ENCODE measurements at regions not wholly inside any gene's neighbourhood (a gene's known extent, or its start where the extent isn't known, plus 50 kb on each side); places are given as distances from the start of the nearest gene placed in this dataset.
A peak's percentile ranks its signal among the peaks of the same experiment; 100 is the strongest.

- Histone ChIP-seq H3K27me3 (ENCODE audit: control insufficient read depth in 2 of 2, insufficient read depth in 2 of 2, low read length in 2 of 2) (no peaks in the 10 kb centered on the region), H3K79me2 (ENCODE audit: control insufficient read depth, insufficient read depth, low read length) (no peaks in the 10 kb centered on the region), H3K9me3 (replicated peaks; ENCODE audit: control insufficient read depth, insufficient read depth, low read depth, low read length) (peaks cover 3% of the 10 kb centered on the region; the same call in 1 of the 2 replicates), H3K9me1 (ENCODE audit: control insufficient read depth, insufficient read depth, low read length) (no peaks in the 10 kb centered on the region), H3K36me3 (ENCODE audit: control insufficient read depth, insufficient read depth, low read length) (no peaks in the 10 kb centered on the region), H3K4me3 (no peak overlapping the region), H3K27ac (ENCODE audit: extremely low read depth, low read depth, low read length) (no peak overlapping the region), H3K4me2 (ENCODE audit: insufficient read depth, low read length) (no peak overlapping the region), H4K20me1 (replicated peaks; ENCODE audit: control insufficient read depth, insufficient read depth, low read length) (no peaks in the 10 kb centered on the region), H3K9ac (ENCODE audit: insufficient read depth in 1 of 2, low read depth in 2 of 2, low read length in 2 of 2) (no peak overlapping the region), H2AFZ (ENCODE audit: low read depth, low read length) (no peak overlapping the region), H3K4me1 (replicated peaks in 1 of 2; ENCODE audit: control insufficient read depth in 2 of 2, insufficient read depth in 2 of 2, low read length in 2 of 2) (no peaks in the 10 kb centered on the region)
- intact Hi-C loops (cut with micrococcal nuclease), result no loop called here
- ChIA-PET CTCF (ENCODE audit: low intra/inter-chr PET ratio) (no interaction called here), POLR2A (interaction anchor here (0.6 kb wide), 1 partner anchor 1003 kb away, joined by 3 read pairs; no protein-coding TSS in a partner anchor)
- 2% methylated on average over 3 of the region's 3 CpGs for WGBS (ENCODE audit: insufficient coverage, low coverage, missing lambda C conversion rate)
- no peak for ATAC-seq
- no TSS peak for BruUV-seq (replicated peaks)
- in situ Hi-C loops (cut with MboI), result no loop called here
- TF ChIP-seq ZNF121 (CRISPR knock-in tag; conservative IDR thresholded peaks at IDR 0.05) (0 out of 2 replicates have a peak, but pooled peaks have one; percentile 13), ZBTB11 (CRISPR knock-in tag; IDR thresholded peaks at IDR 0.05) (no peak), CBX3 (IDR thresholded peaks at IDR 0.05; ENCODE audit: borderline replicate concordance in 1 of 2, low read length in 2 of 2) (peak in 1 of 2 experiments; percentile 3; a peak in 1 of 3 replicates)
- no peak for FAIRE-seq
- no peak for DNase-seq (ENCODE audit: extremely low read depth in 1 of 4, low spot score in 3 of 4)
Measured at GRCh38 chr13:90919153-90919552, 428.3 kb upstream of the MIR17HG start.

Data from K562 (cell line).